SK-N-SH (cell line): ENCODE measurements at regions not wholly inside any gene's neighbourhood (a gene's known extent, or its start where the extent isn't known, plus 50 kb on each side); places are given as distances from the start of the nearest gene placed in this dataset.

Experiments used
- EP300 ChIP-seq, 2 experiments: IDR thresholded peaks; 2 replicates each; pipeline versions ENCODE4 v1.4.0 to v1.6.1; 2012; ENCODE audit warnings: borderline replicate concordance in 1 of 2, low read depth in 1 of 2, low read length in 1 of 2
- POLR2AphosphoS5 ChIP-seq: IDR thresholded peaks from 2 replicates; pipeline ENCODE4 v1.6.1; 2012; ENCODE audit warnings: low read depth, low read length
- SIN3A ChIP-seq: IDR thresholded peaks from 2 replicates; pipeline ENCODE4 v1.6.1; 2012; ENCODE audit warnings: low read depth, mild to moderate bottlenecking, low read length, moderate library complexity, borderline replicate concordance
- SMC3 ChIP-seq: IDR thresholded peaks from 2 replicates; pipeline ENCODE4 v1.6.1; 2012; ENCODE audit warnings: low read depth, low read length, improper control_type of control experiment
- YY1 ChIP-seq: IDR thresholded peaks from 2 replicates; pipeline ENCODE4 v1.4.0; 2012; ENCODE audit warnings: low read depth, mild to moderate bottlenecking
- TF ChIP-seq, protein P1 (sequence below): fragments of 200-600 bp; sonication (generic); IDR thresholded peaks from 2 replicates; pipeline ENCODE4 v1.6.1; 2017; ENCODE audit warnings: antibody characterized with exemption, mild to moderate bottlenecking, moderate library complexity

DNA sequence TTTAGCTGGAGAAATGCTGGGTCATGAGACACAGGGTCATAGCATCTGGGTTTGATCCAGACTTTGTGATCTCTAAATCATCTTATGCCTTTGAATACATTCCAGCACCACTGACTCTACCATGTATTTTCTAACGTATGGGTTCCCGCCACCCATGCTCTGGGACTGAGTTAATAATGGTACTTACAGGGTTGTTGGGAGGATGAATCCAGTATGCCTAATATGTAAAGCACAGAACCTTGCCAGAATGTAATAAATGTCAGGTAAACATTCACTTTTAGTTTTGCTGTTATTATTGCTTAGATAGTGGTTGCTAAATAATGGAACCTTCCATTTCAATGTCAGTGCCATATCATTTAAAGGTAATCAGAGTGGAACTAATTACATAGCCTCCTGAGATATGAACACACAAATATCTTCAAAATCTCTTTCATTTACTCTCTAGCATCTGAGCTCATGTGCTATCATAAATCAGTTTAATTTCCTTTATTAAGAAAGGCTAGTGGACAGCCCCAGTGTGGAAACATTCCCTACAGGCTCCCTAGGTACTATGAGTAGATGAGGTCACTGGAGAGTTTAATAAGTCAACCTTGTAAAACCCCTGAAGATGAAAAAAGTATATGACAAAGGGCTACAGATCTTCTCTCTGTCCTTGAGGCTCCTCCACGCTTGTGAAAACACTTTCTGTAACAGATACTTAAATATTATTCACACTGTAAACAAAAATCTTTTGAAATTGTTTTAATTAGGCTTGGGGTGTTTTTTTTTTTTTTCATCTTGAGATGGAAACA lies 226.6 kb downstream of the ALDH8A1 start:
- TF ChIP-seq, protein P1, sequence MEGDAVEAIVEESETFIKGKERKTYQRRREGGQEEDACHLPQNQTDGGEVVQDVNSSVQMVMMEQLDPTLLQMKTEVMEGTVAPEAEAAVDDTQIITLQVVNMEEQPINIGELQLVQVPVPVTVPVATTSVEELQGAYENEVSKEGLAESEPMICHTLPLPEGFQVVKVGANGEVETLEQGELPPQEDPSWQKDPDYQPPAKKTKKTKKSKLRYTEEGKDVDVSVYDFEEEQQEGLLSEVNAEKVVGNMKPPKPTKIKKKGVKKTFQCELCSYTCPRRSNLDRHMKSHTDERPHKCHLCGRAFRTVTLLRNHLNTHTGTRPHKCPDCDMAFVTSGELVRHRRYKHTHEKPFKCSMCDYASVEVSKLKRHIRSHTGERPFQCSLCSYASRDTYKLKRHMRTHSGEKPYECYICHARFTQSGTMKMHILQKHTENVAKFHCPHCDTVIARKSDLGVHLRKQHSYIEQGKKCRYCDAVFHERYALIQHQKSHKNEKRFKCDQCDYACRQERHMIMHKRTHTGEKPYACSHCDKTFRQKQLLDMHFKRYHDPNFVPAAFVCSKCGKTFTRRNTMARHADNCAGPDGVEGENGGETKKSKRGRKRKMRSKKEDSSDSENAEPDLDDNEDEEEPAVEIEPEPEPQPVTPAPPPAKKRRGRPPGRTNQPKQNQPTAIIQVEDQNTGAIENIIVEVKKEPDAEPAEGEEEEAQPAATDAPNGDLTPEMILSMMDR, result no peak
- TF ChIP-seq EP300 (IDR thresholded peaks at IDR 0.05; ENCODE audit: borderline replicate concordance in 1 of 2, low read depth in 1 of 2, low read length in 1 of 2) (peak; percentile 15 to 68; a peak in 3 of 4 replicates), SMC3 (no peak), POLR2AphosphoS5 (no peak), YY1 (no peak), SIN3A (no peak)
